Frontal cortex (tissue), 3 donors: ENCODE measurements at regions not wholly inside any gene's neighbourhood (a gene's known extent, or its start where the extent isn't known, plus 50 kb on each side); places are given as distances from the start of the nearest gene placed in this dataset.

Experiments used
- DNase-seq, 2 donors: peaks; one replicate each; pipeline ENCODE4 v3.0.0; 2012; ENCODE audit warnings: low spot score in 2 of 2
- FAIRE-seq: peaks from 2 replicates; lab custom pipeline; 2012; peaks lifted over from hg19 to GRCh38; lab: Jason Lieb, UNC
- donor health status: control.
- donor health status: control.
- donor health status: control.

DNA sequence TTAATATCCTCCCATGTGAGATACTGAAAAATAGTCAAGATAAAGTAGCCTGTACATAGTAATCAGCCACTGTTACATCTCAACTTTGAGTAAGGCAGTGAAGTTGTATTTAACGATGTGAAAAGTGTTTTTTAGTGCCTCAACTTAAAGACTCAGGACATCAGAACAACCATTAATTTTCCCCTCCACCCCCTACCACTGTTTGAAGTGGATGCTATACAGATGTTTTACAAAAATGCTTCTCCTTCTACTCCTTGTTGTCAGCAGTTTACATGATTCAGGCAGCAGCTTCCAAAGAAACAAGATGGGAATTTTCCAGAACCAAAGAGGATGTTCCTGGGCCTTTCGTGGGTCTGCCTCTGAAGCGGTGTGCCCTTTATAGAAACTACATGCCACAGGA, 143.6 kb downstream of the RPAP3 start:
- FAIRE-seq (no peak), DNase-seq (no peak)

DNA sequence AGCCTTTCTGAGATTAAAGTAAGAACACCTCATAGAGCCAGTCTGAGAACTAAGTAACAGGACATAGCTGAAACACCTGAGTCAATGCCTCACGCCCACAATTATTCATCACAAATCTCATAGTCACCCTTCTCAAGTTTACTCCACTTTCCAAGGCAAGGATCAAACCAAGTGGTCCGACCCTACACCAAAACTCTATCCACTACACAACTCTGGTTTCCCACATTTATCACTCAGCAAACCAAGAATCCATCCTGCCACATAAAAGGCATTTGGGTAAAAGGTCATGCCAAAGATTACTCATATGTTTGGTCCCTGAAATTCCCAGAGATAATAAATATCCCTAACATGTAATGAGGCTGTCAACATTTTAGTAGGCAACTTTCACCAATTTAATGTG, 144.1 kb downstream of the RPAP3 start:
- no peak for DNase-seq
- no peak for FAIRE-seq

GRCh38 chr12:47560415-47560814, 145.4 kb downstream of the RPAP3 start:
- DNase-seq (no peak), FAIRE-seq (no peak)

GRCh38 chr12:47558625-47559345, 147.0 kb downstream of the RPAP3 start:
- DNase-seq (no peak), FAIRE-seq (no peak)

- DNase-seq = peak in 1 of 2 donors; percentile 5
Observed at GRCh38 chr12:47557386-47557785, 148.4 kb downstream of the RPAP3 start.

DNA sequence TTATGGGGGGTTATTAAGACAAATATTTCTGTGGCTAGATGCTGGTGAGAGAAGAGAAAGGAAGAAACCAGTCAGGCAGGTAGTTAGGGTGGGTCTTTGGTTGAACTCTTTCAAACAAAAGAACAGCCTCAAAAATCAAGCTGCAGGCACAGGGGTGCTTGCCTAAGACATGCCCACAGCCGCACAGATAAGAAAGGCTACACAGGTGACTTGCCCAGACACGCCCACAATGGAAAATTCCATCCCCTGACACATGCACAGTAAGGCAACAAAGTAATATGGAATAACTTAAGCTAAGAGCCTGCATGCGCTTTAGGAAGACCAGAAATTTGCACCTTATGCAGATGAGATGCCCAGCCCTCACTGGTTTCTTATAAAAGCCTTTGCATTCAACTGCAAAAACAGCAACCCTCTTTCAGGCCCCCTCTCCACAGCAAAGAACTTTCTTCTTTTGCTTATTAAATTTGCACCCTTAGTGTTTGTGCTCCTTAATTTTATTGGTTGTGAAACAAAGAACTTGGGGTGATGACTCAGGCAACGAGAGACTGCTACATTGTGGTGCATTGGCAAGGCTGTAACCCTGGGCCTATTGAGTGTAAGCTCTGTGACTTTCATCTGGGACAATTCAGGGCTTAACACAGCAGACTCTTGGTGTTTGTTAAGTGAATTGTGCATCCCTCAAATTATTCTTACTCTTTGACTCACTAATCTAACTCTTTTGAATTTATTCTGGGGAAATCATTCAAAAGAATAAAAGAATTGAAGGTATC, 149.4 kb downstream of the RPAP3 start:
- DNase-seq (peak in 1 of 2 donors; percentile 15), FAIRE-seq (no peak)

More at GRCh38 chr12:47557386-47557785, 148.4 kb downstream of the RPAP3 start:
- FAIRE-seq = no peak

GRCh38 chr12:47554046-47554653, 151.7 kb downstream of the RPAP3 start:
- no peak for FAIRE-seq
- no peak for DNase-seq

DNA sequence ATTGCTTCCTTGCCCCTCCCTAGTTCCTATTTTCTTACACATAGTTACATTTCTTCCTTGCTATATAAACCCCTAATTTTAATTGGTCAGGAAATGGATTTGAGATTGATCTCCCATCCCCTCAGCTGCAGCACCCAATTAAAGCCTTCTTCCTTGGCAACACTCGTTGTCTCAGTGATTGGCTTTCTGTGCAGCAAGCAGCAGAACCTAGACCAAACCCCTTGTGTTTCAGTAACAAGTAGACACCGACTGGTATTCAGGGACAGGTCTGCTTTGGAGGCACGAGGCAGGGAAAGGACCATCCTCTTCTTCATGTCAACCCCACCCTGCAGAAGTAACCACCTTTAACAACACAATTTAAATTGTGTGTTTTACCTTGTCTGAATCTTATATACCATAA, 152.6 kb downstream of the RPAP3 start:
- DNase-seq (no peak), FAIRE-seq (no peak)

- DNase-seq = no peak
- no peak for FAIRE-seq
Observed at GRCh38 chr12:47551426-47551851, 154.4 kb downstream of the RPAP3 start.

DNA sequence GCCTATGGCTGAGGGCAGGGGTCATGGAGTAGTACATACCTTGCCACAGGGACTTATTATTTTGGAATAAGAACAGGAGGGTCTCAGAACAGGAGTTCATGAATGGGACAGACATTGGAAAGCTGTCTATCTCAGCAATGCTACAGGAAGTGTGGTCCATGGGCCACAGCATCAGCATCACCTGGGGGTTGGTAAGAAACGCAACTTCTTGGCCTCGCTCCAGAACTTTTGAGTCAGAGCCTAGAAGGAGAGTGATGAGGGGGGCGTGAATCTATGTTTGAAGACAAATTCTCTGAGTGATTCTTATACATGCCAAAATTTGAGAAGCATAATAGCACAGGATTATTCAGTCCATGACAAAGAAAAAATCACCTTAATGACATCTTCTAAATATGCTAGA, 156.6 kb downstream of the RPAP3 start:
- FAIRE-seq (no peak), DNase-seq (no peak)

- FAIRE-seq (no peak), DNase-seq (no peak)
Observed at GRCh38 chr12:47548401-47548800, 157.4 kb downstream of the RPAP3 start.

DNA sequence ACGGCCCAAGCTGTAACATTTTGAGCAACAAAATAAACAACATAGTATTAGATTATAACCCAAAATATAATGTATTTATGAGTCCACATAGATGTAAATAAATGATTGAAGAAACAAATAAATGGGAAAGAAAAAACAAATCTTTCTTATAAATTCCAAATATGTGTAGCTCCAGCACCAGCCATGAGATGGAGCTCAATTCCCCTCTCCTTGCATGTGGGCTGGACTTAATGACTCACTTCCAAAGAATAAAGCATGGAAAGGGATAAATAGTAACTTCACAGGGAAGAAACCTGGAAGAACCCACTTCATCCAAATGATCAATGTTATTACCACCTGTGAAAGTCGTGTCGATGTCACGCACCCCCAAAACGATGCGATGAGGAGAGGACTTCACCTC, 158.8 kb downstream of the RPAP3 start:
- FAIRE-seq = no peak
- DNase-seq = no peak

- DNase-seq (no peak), FAIRE-seq (no peak)
Observed at GRCh38 chr12:47545938-47546609, 159.8 kb downstream of the RPAP3 start.

GRCh38 chr12:47534695-47535094, 171.1 kb downstream of the RPAP3 start:
- FAIRE-seq (no peak), DNase-seq (no peak)

GRCh38 chr12:47530050-47530449, 175.8 kb downstream of the RPAP3 start:
- no peak for DNase-seq
- FAIRE-seq = no peak

GRCh38 chr12:47527816-47528215, 178.0 kb downstream of the RPAP3 start:
- DNase-seq (no peak), FAIRE-seq (no peak)

DNA sequence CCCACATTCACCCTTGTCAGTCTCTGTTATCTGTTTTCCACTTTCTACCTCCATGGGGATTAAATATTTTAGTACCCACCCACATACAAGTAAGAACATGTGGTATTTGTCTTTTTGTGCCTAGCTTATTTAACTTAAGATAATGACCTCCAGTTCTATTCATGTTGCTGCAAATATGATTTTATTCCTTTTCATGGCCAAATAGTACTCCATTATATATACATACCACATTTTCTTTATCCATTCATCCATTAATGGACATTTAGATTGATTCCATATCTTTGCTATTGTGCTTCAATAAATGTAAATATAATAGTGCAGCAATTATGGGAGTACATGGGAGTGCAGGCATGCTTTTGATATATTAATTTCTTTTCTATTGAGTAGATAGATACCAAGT, 185.8 kb downstream of the RPAP3 start:
- FAIRE-seq = no peak
- no peak for DNase-seq

DNA sequence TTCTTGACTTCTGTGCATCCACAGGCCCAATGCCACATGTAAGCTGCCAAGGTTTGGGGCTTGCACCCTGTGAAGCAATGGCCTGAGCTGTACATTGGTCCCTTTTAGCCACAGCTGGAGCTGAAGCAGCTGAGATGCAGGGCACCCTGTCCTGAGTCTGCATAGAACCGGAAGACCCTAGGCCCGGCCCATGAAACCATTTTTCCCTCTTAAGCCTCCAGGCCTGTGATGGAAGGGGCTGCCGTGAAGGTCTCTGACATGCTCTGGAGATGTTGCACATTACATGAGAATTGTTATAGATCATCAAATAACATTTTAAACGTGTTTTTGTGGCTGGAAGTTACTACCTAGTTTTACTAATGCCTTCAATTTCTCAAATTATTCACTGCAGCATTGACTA, 188.7 kb downstream of the RPAP3 start:
- no peak for DNase-seq
- no peak for FAIRE-seq

DNA sequence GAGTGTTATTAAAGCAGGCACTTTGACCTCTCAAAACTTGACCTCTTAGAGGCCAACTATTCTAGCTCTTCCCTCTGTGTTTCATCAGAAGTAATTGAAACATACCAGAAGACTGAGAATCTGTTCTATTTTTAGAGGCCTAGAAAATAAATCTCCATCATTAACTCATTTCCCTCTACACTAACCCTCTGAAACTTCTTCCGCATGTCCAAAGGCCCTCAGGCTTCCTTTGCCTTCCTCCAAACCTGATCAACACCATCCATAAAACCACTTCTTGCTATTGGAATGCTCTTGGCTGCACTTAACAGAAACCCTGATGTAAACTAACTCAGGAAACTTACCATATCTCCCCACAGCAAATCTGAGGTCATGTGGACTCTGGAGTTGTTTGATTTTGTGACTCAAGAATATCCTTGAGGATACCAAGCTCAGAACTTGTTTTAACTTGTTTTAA, 196.4 kb downstream of the RPAP3 start:
- DNase-seq (no peak), FAIRE-seq (no peak)

DNA sequence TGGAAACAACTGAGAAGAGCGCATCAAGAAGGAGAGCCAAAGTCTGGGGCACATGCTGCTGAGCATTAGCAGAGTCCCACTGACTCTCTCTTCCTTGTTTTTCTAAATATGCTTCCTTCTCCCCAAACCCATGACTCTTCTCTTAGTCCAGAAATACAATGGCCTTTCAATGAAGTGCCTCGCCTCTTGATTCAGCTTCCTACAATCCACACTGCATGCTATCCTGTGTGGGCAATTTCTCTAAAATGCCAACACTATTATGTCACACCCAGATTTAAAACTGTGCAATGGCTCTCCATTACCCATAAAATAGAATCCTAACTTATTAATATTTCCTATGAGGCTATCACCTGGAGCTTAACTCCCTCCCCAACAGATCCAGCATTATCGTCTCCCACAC, 198.6 kb downstream of the RPAP3 start:
- DNase-seq = no peak
- FAIRE-seq = no peak
